H1 (cell line): ENCODE measurements at regions not wholly inside any gene's neighbourhood (a gene's known extent, or its start where the extent isn't known, plus 50 kb on each side); places are given as distances from the start of the nearest gene placed in this dataset.

Source experiments
- CTCF ChIA-PET: fragments of 300-600 bp; sonication (Branson Sonifier 250); formaldehyde crosslinking; loops from one replicate; lab custom pipeline; 2021; ENCODE audit not compliant: partially characterized antibody; lab: Charles Lee
- POLR2A ChIA-PET: fragments of 300-600 bp; sonication (Branson Sonifier 250); formaldehyde crosslinking; loops from one replicate; lab custom pipeline; 2021; ENCODE audit warnings: inconsistent platforms; ENCODE audit not compliant: partially characterized antibody; lab: Charles Lee
- DNase-seq, 2 experiments: peaks; one replicate each; pipeline versions ENCODE4 v3.0.0 to v3.0.0-alpha.2; 2010 to 2022; ENCODE audit warnings: low spot score in 2 of 2, low read depth in 1 of 2, mixed read lengths in 1 of 2
- FAIRE-seq: peaks from 2 replicates; lab custom pipeline; 2011; peaks lifted over from hg19 to GRCh38; lab: Jason Lieb, UNC
- H2AFZ ChIP-seq: 2 replicates; pipeline ENCODE4 v1.8.1; 2012; ENCODE audit warnings: low read length, inconsistent platforms
- H2AK5ac ChIP-seq: 2 replicates; pipeline ENCODE4 v1.6.1; 2013; ENCODE audit warnings: low read depth, low read length
- H2BK120ac ChIP-seq: replicated peaks from 2 replicates; pipeline ENCODE3; 2013; ENCODE audit warnings: low read depth, low read length, inconsistent platforms
- H2BK12ac ChIP-seq: 2 replicates; pipeline ENCODE4 v1.6.1; 2013; ENCODE audit warnings: low read depth, low read length
- H2BK15ac ChIP-seq: 2 replicates; pipeline ENCODE4 v1.6.1; 2013; ENCODE audit warnings: low read length
- H2BK20ac ChIP-seq: 2 replicates; pipeline ENCODE4 v1.6.1; 2013; ENCODE audit warnings: low read length
- H2BK5ac ChIP-seq: 2 replicates; pipeline ENCODE4 v1.6.1; 2013; ENCODE audit warnings: low read depth, low read length
- H3K14ac ChIP-seq: 2 replicates; pipeline ENCODE4 v1.6.1; 2013; ENCODE audit warnings: inconsistent platforms; ENCODE audit not compliant: insufficient read length
- H3K18ac ChIP-seq: 2 replicates; pipeline ENCODE4 v1.6.1; 2013; ENCODE audit warnings: low read length; ENCODE audit errors: extremely low read depth
- H3K23ac ChIP-seq: 2 replicates; pipeline ENCODE4 v1.6.1; 2013; ENCODE audit warnings: inconsistent platforms; ENCODE audit not compliant: insufficient read length
- H3K23me2 ChIP-seq: 2 replicates; pipeline ENCODE4 v1.6.1; 2013; ENCODE audit warnings: low read depth, low read length
- H3K27ac ChIP-seq: 2 replicates; pipeline ENCODE4 v1.6.1; 2011; ENCODE audit warnings: low read depth, low read length, inconsistent platforms
- H3K27me3 ChIP-seq, 4 experiments: replicated peaks in 1 of 4; 1 replicate in 1 of 4; 2 replicates in 3 of 4; pipeline versions ENCODE4 v1.6.1 to v1.8.1; 2011 to 2013; ENCODE audit warnings: low read length in 3 of 4, mild to moderate bottlenecking in 3 of 4, inconsistent platforms in 2 of 4, mixed read lengths in 2 of 4, moderate library complexity in 1 of 4; ENCODE audit not compliant: control insufficient read depth in 3 of 4, insufficient read depth in 3 of 4; ENCODE audit errors: extremely low read depth in 1 of 4
- H3K36me3 ChIP-seq, 4 experiments: 2 replicates each; pipeline versions ENCODE4 v1.6.1 to v1.8.1; 2011 to 2013; ENCODE audit warnings: mild to moderate bottlenecking in 4 of 4, low read length in 3 of 4, moderate library complexity in 2 of 4, control low read depth in 1 of 4, inconsistent platforms in 1 of 4; ENCODE audit not compliant: insufficient read depth in 4 of 4, control insufficient read depth in 2 of 4
- H3K4ac ChIP-seq: replicated peaks from 2 replicates; pipeline ENCODE3; 2013; ENCODE audit warnings: low read length, low read depth, mixed read lengths, inconsistent platforms; ENCODE audit not compliant: insufficient read length
- H3K4me1 ChIP-seq, 4 experiments: replicated peaks in 1 of 4; 1 replicate in 1 of 4; 2 replicates in 3 of 4; pipeline versions ENCODE4 v1.6.1 to v1.8.1; 2011 to 2013; ENCODE audit warnings: low read length in 3 of 4, inconsistent platforms in 2 of 4, mixed read lengths in 1 of 4; ENCODE audit not compliant: insufficient read depth in 4 of 4, control insufficient read depth in 3 of 4
- H3K4me2 ChIP-seq, 2 experiments: 2 replicates each; pipeline versions ENCODE4 v1.6.1 to v1.8.1; 2011 to 2013; ENCODE audit warnings: low read depth in 2 of 2, low read length in 2 of 2, control low read depth in 1 of 2, inconsistent platforms in 1 of 2, mild to moderate bottlenecking in 1 of 2; ENCODE audit not compliant: insufficient read depth in 1 of 2
- H3K4me3 ChIP-seq, 4 experiments: fragments of 200-600, 300-600 bp in 1 of 4; sonication (generic), shearing (Covaris generic), sonication (Bioruptor Twin) in 1 of 4; 2 replicates each; pipeline versions ENCODE4 v1.5.1 to v1.8.1; 2011 to 2016; ENCODE audit warnings: low read length in 4 of 4, low read depth in 3 of 4, control low read depth in 2 of 4, inconsistent platforms in 2 of 4, mild to moderate bottlenecking in 2 of 4, mixed read lengths in 1 of 4, moderate library complexity in 1 of 4; ENCODE audit not compliant: insufficient read depth in 2 of 4; ENCODE audit errors: extremely low read depth in 1 of 4
- H3K56ac ChIP-seq: replicated peaks from 2 replicates; pipeline ENCODE3; 2013; ENCODE audit warnings: low read depth, mild to moderate bottlenecking, mixed read lengths, low read length, inconsistent platforms; ENCODE audit not compliant: insufficient read length
- H3K79me1 ChIP-seq: 2 replicates; pipeline ENCODE4 v1.6.1; 2013; ENCODE audit warnings: low read depth, low read length, control low read depth
- H3K79me2 ChIP-seq, 2 experiments: 2 replicates each; pipeline versions ENCODE4 v1.6.1 to v1.8.1; 2012 to 2013; ENCODE audit warnings: low read length in 2 of 2, mild to moderate bottlenecking in 2 of 2, inconsistent platforms in 1 of 2; ENCODE audit not compliant: insufficient read depth in 2 of 2, control insufficient read depth in 1 of 2
- H3K9ac ChIP-seq, 4 experiments: replicated peaks in 1 of 4; 1 replicate in 1 of 4; 2 replicates in 3 of 4; pipeline versions ENCODE4 v1.6.1 to v1.8.1; 2011 to 2013; ENCODE audit warnings: low read depth in 3 of 4, low read length in 3 of 4, control low read depth in 2 of 4, mild to moderate bottlenecking in 2 of 4, moderate library complexity in 2 of 4, inconsistent platforms in 1 of 4; ENCODE audit errors: extremely low read depth in 1 of 4
- H3K9me3 ChIP-seq, 2 experiments: 2 replicates each; pipeline versions ENCODE4 v1.6.1 to v1.8.1; 2012 to 2013; ENCODE audit warnings: mild to moderate bottlenecking in 2 of 2, moderate library complexity in 2 of 2, control low read depth in 1 of 2, inconsistent platforms in 1 of 2, low read depth in 1 of 2, low read length in 1 of 2, mixed read lengths in 1 of 2; ENCODE audit not compliant: insufficient read depth in 2 of 2
- H4K20me1 ChIP-seq, 2 experiments: replicated peaks in 1 of 2; 2 replicates each; pipeline versions ENCODE3 to v1.8.1; 2011 to 2013; ENCODE audit warnings: inconsistent platforms in 2 of 2, low read length in 2 of 2, mild to moderate bottlenecking in 1 of 2; ENCODE audit not compliant: insufficient read depth in 2 of 2, control insufficient read depth in 1 of 2
- H4K5ac ChIP-seq: 2 replicates; pipeline ENCODE4 v1.6.1; 2013; ENCODE audit warnings: low read length, low read depth, mixed read lengths, inconsistent platforms; ENCODE audit not compliant: insufficient read length
- H4K8ac ChIP-seq: 2 replicates; pipeline ENCODE4 v1.8.0; 2013; ENCODE audit warnings: mild to moderate bottlenecking, moderate library complexity, low read length, inconsistent platforms; ENCODE audit not compliant: insufficient read depth; ENCODE audit errors: extremely low read depth
- H4K91ac ChIP-seq: replicated peaks from 2 replicates; pipeline ENCODE3; 2013; ENCODE audit warnings: low read length, mixed read lengths, inconsistent platforms; ENCODE audit not compliant: insufficient read length
- CHD1 ChIP-seq: IDR thresholded peaks from 2 replicates; pipeline ENCODE4 v1.6.1; 2012; ENCODE audit warnings: low read depth, low read length, improper control_type of control experiment
- EZH2 ChIP-seq: fragments of 200-600 bp; sonication (generic); IDR thresholded peaks from 2 replicates; pipeline ENCODE4 v1.7.1; 2012; ENCODE audit warnings: low read depth, mild to moderate bottlenecking, moderate library complexity, low read length, inconsistent platforms; ENCODE audit not compliant: severe bottlenecking
- GTF2F1 ChIP-seq: IDR thresholded peaks from 2 replicates; pipeline ENCODE4 v1.6.1; 2012; ENCODE audit warnings: low read depth, low read length, improper control_type of control experiment, borderline replicate concordance
- HDAC6 ChIP-seq: IDR thresholded peaks from one replicate; pipeline ENCODE4 v1.7.1; 2012; ENCODE audit warnings: low read depth, mild to moderate bottlenecking, inconsistent platforms, low read length, moderate library complexity
- POLR2AphosphoS5 ChIP-seq: IDR thresholded peaks from 2 replicates; pipeline ENCODE4 v1.6.1; 2011; ENCODE audit warnings: low read depth, low read length
- SAP30 ChIP-seq: fragments of 300-600 bp; sonication (generic); IDR thresholded peaks from 2 replicates; pipeline ENCODE4 v1.7.1; 2012; ENCODE audit warnings: low read length, moderate library complexity, mild to moderate bottlenecking, inconsistent platforms; ENCODE audit not compliant: insufficient read depth, insufficient replicate concordance
- YY1 ChIP-seq: IDR thresholded peaks from 2 replicates; pipeline ENCODE4 v1.6.1; 2011; ENCODE audit warnings: low read depth, mild to moderate bottlenecking, low read length
- ZNF274 ChIP-seq: IDR thresholded peaks from 2 replicates; pipeline ENCODE4 v1.7.0; 2012; ENCODE audit warnings: low read length, borderline replicate concordance; ENCODE audit errors: extremely low read depth
- WGBS, 2 experiments: shearing (Covaris generic) in 1 of 2; methylation state at CpG; one replicate each; pipeline versions ENCODE4 v1.1.6 to v1.1.7; 2013 to 2015; ENCODE audit warnings: low lambda C conversion rate in 2 of 2, mixed read lengths in 2 of 2, inconsistent platforms in 1 of 2, low coverage in 1 of 2, missing lambda C conversion rate in 1 of 2; ENCODE audit not compliant: insufficient replicate concordance in 2 of 2, insufficient coverage in 1 of 2, insufficient read length in 1 of 2; ENCODE audit errors: extremely low coverage in 1 of 2, missing lambda C conversion rate in 1 of 2; 5-methylcytosine and 5-hydroxymethylcytosine counted together
- TF ChIP-seq, protein P1 (sequence below), 3 experiments: IDR thresholded peaks; 1 replicate in 2 of 3; 2 replicates in 1 of 3; pipeline versions ENCODE4 v1.5.1 to v1.6.1; 2011; ENCODE audit warnings: low read length in 3 of 3, mild to moderate bottlenecking in 3 of 3, inconsistent platforms in 2 of 3, low read depth in 1 of 3, moderate library complexity in 1 of 3; ENCODE audit not compliant: insufficient read depth in 1 of 3; ENCODE audit errors: control extremely low read depth in 1 of 3
- TF ChIP-seq, protein P2 (sequence below): IDR thresholded peaks from 2 replicates; pipeline ENCODE4 v1.6.1; 2011; ENCODE audit warnings: low read length, improper control_type of control experiment

DNA sequence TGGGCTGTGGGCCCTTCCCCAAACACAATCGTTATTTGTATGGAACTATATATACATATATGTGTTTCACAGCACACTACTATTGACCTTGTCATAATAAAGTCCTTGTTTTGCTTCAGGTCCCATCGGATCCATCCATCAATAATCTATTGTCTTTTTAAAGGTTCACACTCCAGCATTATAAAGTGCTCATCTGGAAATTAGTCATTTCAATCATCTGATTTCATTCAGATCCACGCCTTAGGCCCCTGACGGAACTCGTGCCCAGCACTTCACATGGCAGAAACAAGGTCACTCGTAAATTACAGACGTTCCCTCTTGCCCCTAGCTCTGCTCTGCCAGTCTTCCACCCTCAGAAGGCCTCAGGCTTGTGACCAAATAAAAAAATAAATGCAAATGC, 133.1 kb upstream of the PPP2R2D start:
- TF ChIP-seq SAP30, result no peak
- no peak for TF ChIP-seq GTF2F1
- TF ChIP-seq, protein P1, sequence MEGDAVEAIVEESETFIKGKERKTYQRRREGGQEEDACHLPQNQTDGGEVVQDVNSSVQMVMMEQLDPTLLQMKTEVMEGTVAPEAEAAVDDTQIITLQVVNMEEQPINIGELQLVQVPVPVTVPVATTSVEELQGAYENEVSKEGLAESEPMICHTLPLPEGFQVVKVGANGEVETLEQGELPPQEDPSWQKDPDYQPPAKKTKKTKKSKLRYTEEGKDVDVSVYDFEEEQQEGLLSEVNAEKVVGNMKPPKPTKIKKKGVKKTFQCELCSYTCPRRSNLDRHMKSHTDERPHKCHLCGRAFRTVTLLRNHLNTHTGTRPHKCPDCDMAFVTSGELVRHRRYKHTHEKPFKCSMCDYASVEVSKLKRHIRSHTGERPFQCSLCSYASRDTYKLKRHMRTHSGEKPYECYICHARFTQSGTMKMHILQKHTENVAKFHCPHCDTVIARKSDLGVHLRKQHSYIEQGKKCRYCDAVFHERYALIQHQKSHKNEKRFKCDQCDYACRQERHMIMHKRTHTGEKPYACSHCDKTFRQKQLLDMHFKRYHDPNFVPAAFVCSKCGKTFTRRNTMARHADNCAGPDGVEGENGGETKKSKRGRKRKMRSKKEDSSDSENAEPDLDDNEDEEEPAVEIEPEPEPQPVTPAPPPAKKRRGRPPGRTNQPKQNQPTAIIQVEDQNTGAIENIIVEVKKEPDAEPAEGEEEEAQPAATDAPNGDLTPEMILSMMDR (IDR thresholded peaks at IDR 0.05; ENCODE audit: control extremely low read depth in 1 of 3, insufficient read depth in 1 of 3, low read depth in 1 of 3, low read length in 3 of 3), result no peak
- no peak for TF ChIP-seq YY1
- TF ChIP-seq ZNF274, result no peak
- TF ChIP-seq, protein P2, sequence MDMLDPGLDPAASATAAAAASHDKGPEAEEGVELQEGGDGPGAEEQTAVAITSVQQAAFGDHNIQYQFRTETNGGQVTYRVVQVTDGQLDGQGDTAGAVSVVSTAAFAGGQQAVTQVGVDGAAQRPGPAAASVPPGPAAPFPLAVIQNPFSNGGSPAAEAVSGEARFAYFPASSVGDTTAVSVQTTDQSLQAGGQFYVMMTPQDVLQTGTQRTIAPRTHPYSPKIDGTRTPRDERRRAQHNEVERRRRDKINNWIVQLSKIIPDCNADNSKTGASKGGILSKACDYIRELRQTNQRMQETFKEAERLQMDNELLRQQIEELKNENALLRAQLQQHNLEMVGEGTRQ, result no peak
- no peak for TF ChIP-seq CHD1
- no peak for TF ChIP-seq EZH2
- no peak for TF ChIP-seq POLR2AphosphoS5
- TF ChIP-seq HDAC6, result no peak
- H3K56ac ChIP-seq, result no peak overlapping the region
- DNase-seq (no peak), FAIRE-seq (no peak)
- H3K4me2 ChIP-seq, result no peak overlapping the region
- no peak overlapping the region for H4K8ac ChIP-seq
- no peak overlapping the region for H3K14ac ChIP-seq
- H3K4me1 ChIP-seq, result peaks cover 0 to 7% (median 2%) of the 10 kb centered on the region in 4 experiments; a peak in 6 of 7 replicates
- H3K27me3 ChIP-seq, result no peaks in the 10 kb centered on the region
- CTCF ChIA-PET, result interaction anchor here (1.8 kb wide), 1 partner anchor 19 kb away, joined by 6 read pairs; no protein-coding TSS in a partner anchor
- H3K79me2 ChIP-seq, result no peaks in the 10 kb centered on the region
- no peak overlapping the region for H3K18ac ChIP-seq
- no peak overlapping the region for H3K27ac ChIP-seq
- POLR2A ChIA-PET, result no interaction called here
- WGBS, 2 experiments, result 93% methylated on average over 7 of the region's 7 CpGs; no CpG with 5 or more reads in 1 of the 2 experiments
- no peak overlapping the region for H3K4me3 ChIP-seq
- H3K36me3 ChIP-seq, result no peaks in the 10 kb centered on the region
- H3K23ac ChIP-seq, result no peak overlapping the region
- H3K9ac ChIP-seq, result no peak overlapping the region
- no peaks in the 10 kb centered on the region for H3K79me1 ChIP-seq
- H3K9me3 ChIP-seq, result no peaks in the 10 kb centered on the region
- no peaks in the 10 kb centered on the region for H4K20me1 ChIP-seq
- H2BK12ac ChIP-seq, result no peak overlapping the region
- H3K4ac ChIP-seq, result no peak overlapping the region
- no peak overlapping the region for H2BK5ac ChIP-seq
- H2AFZ ChIP-seq, result no peak overlapping the region
- no peak overlapping the region for H2AK5ac ChIP-seq
- no peak overlapping the region for H2BK20ac ChIP-seq
- no peak overlapping the region for H2BK15ac ChIP-seq
- peaks cover 2% of the 10 kb centered on the region; the same call in 1 of the 2 replicates for H3K23me2 ChIP-seq
- H2BK120ac ChIP-seq, result no peak overlapping the region
- H4K5ac ChIP-seq, result no peak overlapping the region
- H4K91ac ChIP-seq, result no peak overlapping the region
